ENCODE measurements at regions not wholly inside any gene's neighbourhood (a gene's known extent, or its start where the extent isn't known, plus 50 kb on each side); places are given as distances from the start of the nearest gene placed in this dataset.
"Not testable (repeated sequence)": the region's sequence is repeated elsewhere in the genome, so short reads cannot be mapped to it uniquely, and the experiment has no call there.

DNA sequence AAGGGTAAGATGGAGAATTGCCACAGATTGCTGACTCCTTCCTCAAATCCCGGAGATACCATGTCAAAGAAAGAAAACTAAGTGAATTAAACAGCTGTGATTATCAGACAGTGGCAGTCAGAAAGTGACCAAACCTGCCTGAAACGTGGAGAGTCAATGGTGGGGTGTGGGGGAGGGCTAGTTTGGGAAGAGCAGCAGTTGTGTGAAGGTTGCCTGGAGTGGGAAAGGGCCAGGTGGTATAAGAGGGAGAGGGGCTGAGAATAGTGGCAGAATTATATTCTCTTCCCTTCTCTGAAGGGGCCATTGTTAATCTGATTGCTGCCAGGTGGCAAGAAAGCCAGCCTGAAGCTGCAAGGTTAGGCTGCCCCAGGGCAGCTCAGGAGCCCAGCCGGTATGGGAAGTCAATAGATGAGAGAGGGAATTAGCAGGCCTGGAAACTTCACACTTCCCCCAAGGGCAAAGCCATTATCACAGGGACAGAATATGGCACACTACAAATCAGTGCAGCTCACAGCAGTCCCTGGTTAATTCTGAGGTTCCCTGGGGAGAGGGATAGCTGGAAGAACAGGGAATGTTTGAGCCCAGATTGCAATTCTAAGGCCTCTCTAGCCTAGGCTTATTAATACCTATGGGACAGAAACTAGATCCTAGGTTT lies 83.9 kb upstream of the ITGB1 start:
- FAIRE-seq (no peak), DNase-seq (ENCODE audit: insufficient read length, low spot score) (no peak)

- FAIRE-seq = no peak
- DNase-seq (ENCODE audit: insufficient read length, low spot score) = no peak
Observed at GRCh38 chr10:33040436-33040835, 82.4 kb upstream of the ITGB1 start.

GRCh38 chr10:33039181-33039580 lies 81.2 kb upstream of the ITGB1 start:
- no peak for FAIRE-seq
- no peak for DNase-seq (ENCODE audit: insufficient read length, low spot score)

- DNase-seq (ENCODE audit: insufficient read length, low spot score) (no peak), FAIRE-seq (no peak)
Observed at GRCh38 chr10:33038672-33039071, 80.6 kb upstream of the ITGB1 start.

DNA sequence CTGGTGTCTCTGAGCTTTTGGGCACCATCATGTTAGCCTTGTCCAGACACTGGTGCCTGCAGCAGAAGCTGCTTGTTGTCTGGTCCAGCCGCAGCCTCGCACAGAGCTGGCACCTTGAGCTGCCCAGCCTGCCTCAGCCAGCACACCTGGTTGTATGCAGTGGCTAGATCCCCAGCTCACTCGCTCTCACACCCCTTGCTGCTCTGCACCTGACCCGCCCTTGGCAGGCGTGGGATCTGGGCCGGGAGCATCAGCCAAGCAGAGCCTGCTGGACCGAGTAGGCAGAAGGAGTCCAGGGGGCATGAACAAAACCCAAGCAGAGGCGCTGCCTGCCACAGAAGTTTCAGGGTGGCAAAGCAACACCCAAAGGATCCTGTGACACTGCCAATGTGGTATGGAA lies 79.7 kb upstream of the ITGB1 start:
- no peak for DNase-seq (ENCODE audit: insufficient read length, low spot score)
- no peak for FAIRE-seq

DNA sequence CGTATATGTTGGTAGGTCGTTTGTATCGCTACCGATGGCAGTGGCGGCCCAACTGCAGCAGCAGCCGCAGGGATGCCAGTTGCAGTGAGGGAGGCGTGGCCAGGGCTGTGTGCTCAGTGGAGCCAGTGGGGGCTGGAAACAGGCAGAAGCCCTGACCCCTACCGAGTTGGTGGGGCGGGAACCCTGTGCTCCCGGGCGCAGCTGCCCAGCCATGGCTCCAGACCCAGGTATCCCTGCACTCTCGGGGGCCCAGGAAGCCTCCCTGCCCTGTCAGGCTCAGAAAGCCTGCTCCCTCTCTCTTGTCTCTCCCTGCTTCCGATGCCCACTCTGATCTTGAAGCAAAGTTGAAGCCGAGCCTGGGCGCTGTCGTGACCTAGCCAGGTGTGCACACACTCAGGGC lies 78.6 kb upstream of the ITGB1 start:
- no peak for FAIRE-seq

DNA sequence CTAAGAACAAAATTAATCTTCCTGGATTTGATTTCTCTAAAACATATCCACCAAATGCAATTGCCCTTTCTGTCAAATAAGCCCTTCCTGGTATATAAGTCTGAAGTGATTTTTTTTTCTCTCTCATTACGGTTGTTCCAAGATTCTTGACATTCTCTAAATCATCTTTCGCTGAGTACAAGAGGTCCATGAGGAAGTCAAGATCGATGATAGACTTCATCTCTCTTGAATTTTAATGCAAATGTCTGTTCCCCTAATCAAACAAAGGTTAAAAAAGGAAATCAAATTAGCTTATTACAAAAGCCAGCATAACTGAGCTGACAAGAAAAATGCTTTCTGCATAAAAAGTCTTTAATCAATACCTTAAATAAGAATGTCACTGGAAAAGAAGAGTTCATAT lies 77.4 kb upstream of the ITGB1 start:
- DNase-seq (ENCODE audit: insufficient read length, low spot score) (no peak), FAIRE-seq (no peak)

More for the DNA sequence above, 78.6 kb upstream of the ITGB1 start:
- no peak for DNase-seq (ENCODE audit: insufficient read length, low spot score)

DNA sequence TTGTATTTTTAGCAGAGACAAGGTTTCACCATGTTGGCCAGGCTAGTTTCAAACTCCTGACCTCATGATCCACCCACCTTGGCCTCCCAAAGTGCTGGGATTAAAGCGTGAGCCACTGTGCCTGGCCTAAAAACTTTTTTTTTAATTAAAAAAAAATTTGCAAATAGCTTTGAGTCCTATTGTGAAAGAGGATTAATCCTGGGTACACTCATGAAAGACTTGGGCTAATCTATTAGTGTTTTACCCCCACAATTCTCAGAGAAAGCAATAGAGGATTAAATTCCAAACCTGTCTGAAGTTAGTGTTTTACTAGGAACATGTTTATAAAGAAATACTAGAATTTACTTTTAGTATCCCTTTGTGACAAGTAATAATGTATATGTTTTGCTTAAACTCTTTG lies 76.9 kb upstream of the ITGB1 start:
- no peak for FAIRE-seq
- DNase-seq (ENCODE audit: insufficient read length, low spot score) = no peak

DNA sequence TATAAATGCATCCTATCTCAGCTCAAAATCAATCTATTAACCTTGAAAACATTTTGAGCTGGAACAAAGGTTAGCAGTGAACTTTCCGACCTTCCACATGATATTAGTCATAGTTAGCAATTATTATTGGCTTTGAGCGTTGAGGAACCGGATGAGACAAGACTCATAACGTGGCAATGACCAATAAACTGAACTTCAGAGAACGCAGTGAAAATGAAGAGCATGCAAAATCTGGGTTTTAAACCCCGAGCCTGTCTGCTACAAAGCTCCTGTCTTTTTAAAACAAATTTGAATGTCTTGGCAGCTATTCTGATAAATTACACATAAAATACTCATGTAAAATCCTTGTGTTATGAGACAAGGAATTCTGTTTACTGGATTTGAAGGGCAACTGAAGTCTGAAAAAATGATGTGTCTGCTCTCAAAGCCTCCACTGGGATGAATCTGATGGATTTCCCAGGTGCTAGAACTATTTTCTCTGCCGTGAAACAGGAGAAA lies 74.7 kb upstream of the ITGB1 start:
- FAIRE-seq (no peak), DNase-seq (ENCODE audit: insufficient read length, low spot score) (no peak)

DNA sequence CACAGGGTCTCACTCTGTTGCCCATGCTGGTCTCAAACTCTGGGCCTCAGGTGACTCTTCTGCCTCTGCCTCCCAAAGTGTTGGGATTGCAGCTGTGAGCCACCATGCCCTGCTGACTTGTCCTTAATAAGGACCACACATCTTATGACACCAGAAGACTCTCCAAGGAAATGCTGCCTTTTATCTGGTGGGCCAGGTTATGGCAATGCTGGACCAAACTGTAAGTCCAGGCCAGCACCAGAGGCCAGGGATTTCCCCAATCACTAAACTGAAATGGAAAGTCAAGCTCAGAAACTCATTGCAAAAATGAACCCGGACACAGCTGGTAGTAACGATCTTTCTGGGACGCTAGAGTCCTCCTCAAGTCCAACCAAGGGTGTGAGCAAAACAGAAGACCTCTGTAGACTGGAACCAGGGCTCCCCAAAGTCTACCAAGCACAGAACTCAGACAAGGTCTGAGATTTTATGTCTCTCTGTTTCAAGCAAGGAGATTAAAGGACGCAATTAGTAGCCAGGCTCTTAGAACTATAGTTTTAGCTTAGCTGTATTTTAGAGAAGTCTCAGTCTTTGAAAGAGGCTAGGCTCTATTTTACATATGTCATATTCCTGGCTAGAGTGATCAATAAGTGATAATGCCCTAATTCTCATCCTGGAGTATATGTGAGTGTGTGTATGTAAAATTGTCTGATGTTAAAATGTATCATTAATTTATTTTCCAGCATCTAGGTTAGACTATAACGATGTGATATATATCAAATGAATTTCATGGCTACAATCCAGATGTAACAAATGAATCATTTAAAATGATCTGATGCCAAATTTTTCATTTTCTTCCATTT lies 74.0 kb upstream of the ITGB1 start:
- FAIRE-seq (no peak), DNase-seq (ENCODE audit: insufficient read length, low spot score) (no peak)

DNA sequence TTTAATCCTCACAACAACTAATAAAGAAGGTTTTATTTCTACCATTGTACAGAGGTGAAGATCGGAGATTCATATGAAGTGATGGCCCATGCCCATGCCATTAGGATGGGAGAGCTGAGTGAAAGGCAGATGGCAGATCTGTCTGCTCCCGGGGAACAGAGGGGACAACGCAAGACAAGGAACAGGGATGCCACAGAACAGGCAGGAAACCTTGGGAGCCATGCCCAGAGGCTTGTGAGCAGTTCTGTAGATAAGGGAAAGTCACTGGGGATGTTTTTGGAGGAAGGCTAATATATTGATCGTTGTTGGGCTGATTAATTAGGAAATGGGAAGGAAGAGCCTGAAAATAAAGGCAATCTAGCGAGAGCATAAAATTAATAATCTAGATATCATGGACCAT lies 73.1 kb upstream of the ITGB1 start:
- DNase-seq (ENCODE audit: insufficient read length, low spot score) (no peak), FAIRE-seq (no peak)

DNA sequence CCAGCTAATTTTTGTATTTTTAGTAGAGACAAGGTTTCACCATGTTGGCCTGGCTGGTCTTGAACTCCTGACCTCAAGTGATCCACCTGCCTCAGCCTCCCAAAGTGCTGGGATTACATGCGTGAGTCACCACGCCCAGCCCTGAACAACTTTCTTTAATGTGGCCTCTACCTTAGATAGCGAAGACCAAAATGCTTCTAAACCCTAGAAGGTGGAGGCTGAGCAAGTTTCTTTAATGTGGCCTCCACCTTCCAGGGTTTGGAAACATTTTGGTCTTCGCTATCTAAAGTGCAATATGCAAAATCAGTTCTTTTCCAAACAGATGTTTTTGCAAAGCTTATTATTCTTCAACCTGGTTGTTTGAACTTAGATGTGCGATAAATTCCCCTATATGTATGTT lies 70.5 kb upstream of the ITGB1 start:
- FAIRE-seq = not testable (repeated sequence)

GRCh38 chr10:33027088-33027487 lies 69.1 kb upstream of the ITGB1 start:
- FAIRE-seq (no peak), DNase-seq (ENCODE audit: insufficient read length, low spot score) (no peak)

More for the DNA sequence above, 70.5 kb upstream of the ITGB1 start:
- not testable (repeated sequence) for DNase-seq (ENCODE audit: insufficient read length, low spot score)

DNA sequence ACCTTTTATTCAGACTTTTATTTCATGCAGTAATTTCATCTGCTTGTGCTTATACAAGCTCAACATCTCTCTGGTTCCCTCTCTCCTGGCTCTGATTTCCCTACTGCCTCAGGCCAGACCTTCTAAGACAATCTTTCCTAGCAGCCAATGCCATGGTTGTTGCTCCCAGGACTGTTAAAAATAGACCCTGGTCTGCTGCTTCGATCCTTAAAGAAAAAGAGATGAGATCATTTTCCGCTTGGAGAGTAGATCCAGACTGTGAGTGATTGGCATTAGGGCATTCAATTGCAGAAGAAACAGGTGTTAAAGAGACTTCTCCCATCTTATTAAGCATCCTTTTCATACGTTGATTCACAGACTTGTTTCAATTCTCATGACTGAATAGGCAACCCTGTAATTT lies 68.4 kb upstream of the ITGB1 start:
- FAIRE-seq = no peak
- DNase-seq (ENCODE audit: insufficient read length, low spot score) = no peak

GRCh38 chr10:33025910-33026309 lies 67.9 kb upstream of the ITGB1 start:
- DNase-seq (ENCODE audit: insufficient read length, low spot score) (no peak), FAIRE-seq (no peak)

- DNase-seq (ENCODE audit: insufficient read length, low spot score) (no peak), FAIRE-seq (no peak)
Observed at GRCh38 chr10:33025039-33025438, 67.0 kb upstream of the ITGB1 start.

GRCh38 chr10:33022691-33023090 lies 64.7 kb upstream of the ITGB1 start:
- FAIRE-seq = no peak
- DNase-seq (ENCODE audit: insufficient read length, low spot score) = no peak

GRCh38 chr10:33022090-33022489 lies 64.1 kb upstream of the ITGB1 start:
- DNase-seq (ENCODE audit: insufficient read length, low spot score) (no peak), FAIRE-seq (no peak)

- no peak for FAIRE-seq
- DNase-seq (ENCODE audit: insufficient read length, low spot score) = no peak
Observed at GRCh38 chr10:33016988-33017387, 59.0 kb upstream of the ITGB1 start.

- DNase-seq (ENCODE audit: insufficient read length, low spot score) = no peak
Observed at GRCh38 chr10:33015761-33016547, 57.9 kb upstream of the ITGB1 start.

DNA sequence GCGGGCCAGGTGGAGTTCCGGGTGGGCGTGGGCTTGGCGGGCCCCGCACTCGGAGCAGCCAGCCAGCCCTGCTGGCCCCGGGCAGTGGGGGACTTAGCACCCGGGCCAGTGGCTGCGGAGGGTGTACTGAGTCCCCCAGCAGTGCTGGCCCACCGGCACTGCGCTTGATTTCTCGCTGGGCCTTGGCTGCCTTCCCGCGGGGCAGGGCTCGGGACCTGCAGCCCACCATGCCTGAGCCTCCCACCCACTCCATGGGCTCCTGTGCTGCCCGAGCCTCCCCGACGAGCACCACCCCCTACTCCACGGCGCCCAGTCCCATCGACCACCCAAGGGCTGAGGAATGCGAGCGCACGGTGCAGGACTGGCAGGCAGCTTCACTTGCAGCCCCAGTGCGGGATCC lies 55.3 kb upstream of the ITGB1 start:
- DNase-seq (ENCODE audit: insufficient read length, low spot score); FAIRE-seq: not testable (repeated sequence)

More at GRCh38 chr10:33015761-33016547, 57.9 kb upstream of the ITGB1 start:
- no peak for FAIRE-seq

Data from GM19239 (cell line).